ENCODE measurements at regions not wholly inside any gene's neighbourhood (a gene's known extent, or its start where the extent isn't known, plus 50 kb on each side); places are given as distances from the start of the nearest gene placed in this dataset.
"Not testable (repeated sequence)": the region's sequence is repeated elsewhere in the genome, so short reads cannot be mapped to it uniquely, and the experiment has no call there.

DNA sequence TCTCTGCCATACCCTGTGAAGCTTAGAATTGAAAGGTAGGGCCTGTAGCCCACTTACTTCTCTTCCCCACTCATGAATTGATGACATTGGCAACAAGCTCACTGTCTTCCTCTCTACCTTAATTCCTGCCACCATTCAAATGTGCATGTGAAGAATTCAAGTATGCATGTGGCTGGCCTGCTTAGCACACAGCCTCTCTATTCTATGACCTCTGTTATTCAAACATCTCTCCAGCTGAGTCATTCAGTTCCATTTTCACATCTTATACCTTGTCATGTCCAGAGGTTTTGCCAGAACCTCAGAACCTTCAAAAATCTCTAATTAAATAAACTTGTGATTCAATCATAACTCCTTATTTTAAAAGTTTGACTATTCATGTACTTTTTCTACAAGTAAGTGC is 114.7 kb upstream of the MAN2A1 start:
- DNase-seq: no peak

- DNase-seq: no peak
These were observed 116.0 kb upstream of the MAN2A1 start for GRCh38 chr5:109573766-109574165.

GRCh38 chr5:109573256-109573655 is 116.5 kb upstream of the MAN2A1 start:
- DNase-seq: no peak

DNA sequence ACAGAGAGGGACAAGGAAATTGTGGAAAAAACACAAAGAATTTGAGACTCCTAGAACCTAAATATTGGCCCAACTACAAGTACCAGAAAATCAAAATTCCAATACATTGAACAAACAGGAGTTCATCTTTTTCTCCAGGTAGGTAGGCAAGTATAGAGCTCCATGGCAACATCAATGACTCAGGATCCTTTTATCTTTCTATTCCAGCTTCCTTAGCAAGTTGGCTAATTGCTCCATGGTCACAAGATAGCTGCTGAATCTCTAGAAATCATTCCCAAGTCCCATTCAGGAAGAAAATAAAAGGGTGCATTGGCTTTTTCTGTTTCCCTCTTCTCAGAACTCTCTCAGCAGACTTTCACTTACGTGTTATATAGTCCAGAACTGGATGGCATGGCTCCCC is 117.9 kb upstream of the MAN2A1 start:
- no peak for DNase-seq

GRCh38 chr5:109570362-109570874 is 119.3 kb upstream of the MAN2A1 start:
- DNase-seq: no peak

DNA sequence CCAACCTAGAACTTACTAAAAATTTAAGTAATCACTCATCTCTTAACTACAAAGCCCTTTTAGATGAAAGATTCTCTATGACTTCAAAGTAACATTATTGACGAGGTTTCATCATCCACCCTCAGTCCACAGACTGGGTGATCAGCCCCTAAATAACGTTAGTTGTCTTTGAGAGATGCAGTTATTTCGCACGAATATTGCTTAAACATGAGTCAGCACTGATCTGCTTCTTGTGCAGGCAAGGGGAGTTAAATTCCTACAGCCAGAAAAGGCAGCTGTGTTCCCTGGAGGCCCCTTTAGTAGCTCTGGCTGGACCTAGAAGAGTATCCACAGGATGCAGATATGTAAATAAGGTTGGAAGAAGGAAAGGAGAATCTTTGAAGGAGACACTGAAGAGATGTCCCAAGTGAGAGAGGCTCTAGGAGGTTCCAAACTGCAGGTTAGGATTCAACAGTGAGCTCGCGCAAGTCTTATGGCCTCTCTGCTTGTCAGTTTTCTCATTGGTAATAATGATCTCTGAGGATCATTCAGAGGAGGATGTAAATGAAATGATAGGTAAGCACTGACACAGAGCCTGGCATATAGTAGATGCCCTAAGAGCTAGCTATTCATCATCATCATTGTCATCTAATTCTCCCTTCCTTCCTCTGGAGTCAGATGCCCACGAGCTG is 122.2 kb upstream of the MAN2A1 start:
- DNase-seq: no peak

GRCh38 chr5:109566361-109566760 is 123.4 kb upstream of the MAN2A1 start:
- no peak for DNase-seq

GRCh38 chr5:109563739-109564138 is 126.0 kb upstream of the MAN2A1 start:
- DNase-seq: no peak

GRCh38 chr5:109563189-109563588 is 126.5 kb upstream of the MAN2A1 start:
- no peak for DNase-seq

- DNase-seq: no peak
These were observed 127.3 kb upstream of the MAN2A1 start for GRCh38 chr5:109562441-109562840.

DNA sequence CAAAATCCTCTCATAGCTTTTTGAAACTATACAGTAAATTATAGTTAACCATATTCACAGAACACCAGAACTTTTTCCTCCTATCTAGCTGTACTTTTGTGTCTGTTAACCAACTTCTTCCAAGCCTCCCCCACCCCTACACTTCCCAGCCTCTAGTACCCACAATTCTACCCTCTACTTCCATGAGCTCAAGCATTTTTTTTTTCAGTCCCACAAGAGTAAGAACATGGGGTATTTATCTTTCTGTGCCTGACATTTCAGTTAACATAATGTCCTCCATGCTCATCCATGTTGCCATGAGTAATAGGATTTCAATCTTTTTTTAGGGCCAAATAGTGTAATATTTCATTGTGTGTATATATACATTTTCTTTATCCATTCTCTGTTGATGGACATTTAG is 128.3 kb upstream of the MAN2A1 start:
- no peak for DNase-seq

GRCh38 chr5:109560554-109560953 is 129.2 kb upstream of the MAN2A1 start:
- DNase-seq: no peak

- DNase-seq: no peak
These were observed 130.8 kb upstream of the MAN2A1 start for GRCh38 chr5:109558952-109559351.

- DNase-seq: no peak
These were observed 131.4 kb upstream of the MAN2A1 start for GRCh38 chr5:109558364-109558763.

DNA sequence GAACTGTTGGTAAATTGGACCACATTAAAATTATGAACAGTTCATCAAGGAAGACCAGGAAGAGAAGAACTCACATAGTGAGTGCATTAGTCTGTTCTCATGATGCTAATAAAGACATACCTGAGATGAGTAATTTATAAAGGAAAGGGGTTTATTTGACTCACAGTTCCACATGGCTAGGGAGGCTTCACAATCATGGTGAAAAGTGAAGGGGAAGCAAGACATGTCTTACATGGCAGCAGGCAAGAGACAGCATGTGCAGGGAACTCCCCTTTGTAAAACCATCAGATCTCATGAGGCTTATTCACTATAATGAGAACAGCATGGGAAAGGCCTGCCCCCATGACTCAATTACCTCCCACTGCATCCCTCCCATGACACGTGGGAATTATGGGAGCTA is 135.9 kb upstream of the MAN2A1 start:
- no peak for DNase-seq

GRCh38 chr5:109551234-109551633 is 138.5 kb upstream of the MAN2A1 start:
- DNase-seq: not testable (repeated sequence)

GRCh38 chr5:109550077-109550476 is 139.7 kb upstream of the MAN2A1 start:
- DNase-seq: no peak

GRCh38 chr5:109546461-109546860 is 136.7 kb upstream of the PJA2 start:
- no peak for DNase-seq

DNA sequence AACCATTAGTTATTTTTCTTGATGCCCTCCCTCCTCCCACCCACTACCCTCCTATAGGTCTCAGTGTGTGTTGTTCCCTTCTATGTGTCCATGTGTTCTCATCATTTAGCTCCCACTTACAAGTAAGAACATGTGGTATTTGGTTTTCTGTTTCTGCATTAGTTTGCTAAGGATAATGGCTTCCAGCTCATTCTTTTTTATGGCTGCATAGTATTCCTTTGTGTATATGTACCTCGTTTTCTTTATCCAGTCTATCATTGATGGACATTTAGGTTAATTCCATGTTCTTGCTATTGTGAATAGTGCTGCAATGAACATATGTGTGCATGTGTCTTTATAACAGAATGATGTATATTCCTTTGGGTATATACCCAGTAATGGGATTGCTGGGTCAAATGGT is 135.1 kb upstream of the PJA2 start:
- DNase-seq: not testable (repeated sequence)

GRCh38 chr5:109538692-109539091 is 128.9 kb upstream of the PJA2 start:
- DNase-seq: not testable (repeated sequence)

DNA sequence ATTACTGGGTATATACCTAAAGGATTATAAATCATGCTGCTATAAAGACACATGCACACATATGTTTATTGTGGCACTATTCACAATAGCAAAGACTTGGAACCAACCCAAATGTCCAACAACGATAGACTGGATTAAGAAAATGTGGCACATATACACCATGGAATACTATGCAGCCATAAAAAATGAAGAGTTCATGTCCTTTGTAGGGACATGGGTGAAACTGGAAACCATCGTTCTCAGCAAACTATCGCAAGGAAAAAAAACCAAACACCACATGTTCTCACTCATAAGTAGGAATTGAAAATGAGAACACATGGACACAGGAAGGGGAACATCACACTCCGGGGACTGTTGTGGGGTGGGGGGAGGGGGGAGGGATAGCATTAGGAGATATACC is 125.3 kb upstream of the PJA2 start:
- DNase-seq: not testable (repeated sequence)

- no peak for DNase-seq
These were observed 124.0 kb upstream of the PJA2 start for GRCh38 chr5:109533751-109534272.

GRCh38 chr5:109532773-109533364 is 123.1 kb upstream of the PJA2 start:
- DNase-seq: no peak

GRCh38 chr5:109531262-109531661 is 121.5 kb upstream of the PJA2 start:
- no peak for DNase-seq

DNA sequence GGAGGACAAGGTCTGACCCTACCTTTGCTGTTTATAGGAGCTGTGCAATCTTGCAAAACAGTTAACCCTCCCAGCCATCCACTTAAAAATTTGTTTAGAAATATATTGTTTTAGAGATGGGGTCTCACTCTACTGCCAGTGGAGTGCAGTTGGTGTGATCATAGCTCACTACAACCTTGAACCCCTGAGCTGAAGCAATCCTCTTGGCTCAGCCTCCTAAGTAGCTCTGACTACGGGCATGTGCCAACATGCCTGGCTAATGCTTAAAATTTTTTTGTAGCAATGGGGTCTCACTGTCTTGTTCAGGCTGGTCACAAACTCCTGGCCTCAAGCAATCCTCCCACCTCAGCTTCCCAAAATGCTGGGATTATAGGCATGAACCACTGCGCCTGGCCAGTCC is 120.2 kb upstream of the PJA2 start:
- no peak for DNase-seq
